Stimulated activated CD4-positive, alpha-beta T cell treated with anti-CD3 and anti-CD28 coated beads, Interleukin-1b, Interleukin-23, amount 100 ng/mL, for 4 hours (primary cell): ENCODE measurements at regions not wholly inside any gene's neighbourhood (a gene's known extent, or its start where the extent isn't known, plus 50 kb on each side); places are given as distances from the start of the nearest gene placed in this dataset.
"Not testable (repeated sequence)": the region's sequence is repeated elsewhere in the genome, so short reads cannot be mapped to it uniquely, and the experiment has no call there.

ENCODE experiments used
- DNase-seq, 2 donors: peaks; one replicate each; pipeline ENCODE4 v3.0.0-alpha.2; 2020; ENCODE audit warnings: low read depth in 2 of 2

GRCh38 chr3:176870451-176870850 lies 326.8 kb downstream of the TBL1XR1 start:
- no peak for DNase-seq

GRCh38 chr3:176867681-176868663 lies 329.3 kb downstream of the TBL1XR1 start:
- no peak for DNase-seq

- no peak for DNase-seq
Measured at GRCh38 chr3:176861137-176861536, 336.1 kb downstream of the TBL1XR1 start.

- no peak for DNase-seq
Measured at GRCh38 chr3:176856721-176857120, 340.6 kb downstream of the TBL1XR1 start.

- no peak for DNase-seq
Measured at GRCh38 chr3:176855901-176856486, 341.3 kb downstream of the TBL1XR1 start.

- no peak for DNase-seq
Measured at GRCh38 chr3:176855213-176855612, 342.1 kb downstream of the TBL1XR1 start.

- no peak for DNase-seq
Measured at GRCh38 chr3:176850498-176850897, 346.8 kb downstream of the TBL1XR1 start.

GRCh38 chr3:176848431-176849214 lies 348.7 kb downstream of the TBL1XR1 start:
- no peak for DNase-seq

GRCh38 chr3:176842914-176843313 lies 354.4 kb downstream of the TBL1XR1 start:
- DNase-seq = no peak

- DNase-seq = no peak
Measured at GRCh38 chr3:176840641-176841286, 356.5 kb downstream of the TBL1XR1 start.

GRCh38 chr3:176839901-176840300 lies 357.4 kb downstream of the TBL1XR1 start:
- no peak for DNase-seq

GRCh38 chr3:176839466-176839865 lies 357.8 kb downstream of the TBL1XR1 start:
- DNase-seq = no peak

GRCh38 chr3:176827244-176827643 lies 370.0 kb downstream of the TBL1XR1 start:
- DNase-seq = not testable (repeated sequence)

- no peak for DNase-seq
Measured at GRCh38 chr3:176824811-176825210, 372.5 kb downstream of the TBL1XR1 start.

- no peak for DNase-seq
Measured at GRCh38 chr3:176820764-176821163, 376.5 kb downstream of the TBL1XR1 start.

- DNase-seq = no peak
Measured at GRCh38 chr3:176816937-176817336, 380.3 kb downstream of the TBL1XR1 start.

GRCh38 chr3:176814285-176814684 lies 383.0 kb downstream of the TBL1XR1 start:
- no peak for DNase-seq

- no peak for DNase-seq
Measured at GRCh38 chr3:176807938-176808337, 389.3 kb downstream of the TBL1XR1 start.

- DNase-seq = no peak
Measured at GRCh38 chr3:176799675-176800074, 397.6 kb downstream of the TBL1XR1 start.

- no peak for DNase-seq
Measured at GRCh38 chr3:176798680-176799079, 398.6 kb downstream of the TBL1XR1 start.

GRCh38 chr3:176796371-176796770 lies 400.9 kb downstream of the TBL1XR1 start:
- DNase-seq = no peak

- no peak for DNase-seq
Measured at GRCh38 chr3:176795891-176796290, 401.4 kb downstream of the TBL1XR1 start.
